HG02798 (cell line): ENCODE measurements at regions not wholly inside any gene's neighbourhood (a gene's known extent, or its start where the extent isn't known, plus 50 kb on each side); places are given as distances from the start of the nearest gene placed in this dataset.

Source experiments
- ATAC-seq: cut with Tn5 transposase; IDR thresholded peaks from one replicate; pipeline ENCODE4 v1.9.1; 2021; ENCODE audit warnings: mild to moderate bottlenecking; ENCODE audit not compliant: unreplicated experiment, poor library complexity

- ATAC-seq = no peak
Observed at GRCh38 chr20:40497899-40498691, 190.9 kb downstream of the MAFB start.

GRCh38 chr20:40495956-40496355, 193.1 kb downstream of the MAFB start:
- no peak for ATAC-seq

GRCh38 chr20:40494248-40494647, 194.8 kb downstream of the MAFB start:
- no peak for ATAC-seq

DNA sequence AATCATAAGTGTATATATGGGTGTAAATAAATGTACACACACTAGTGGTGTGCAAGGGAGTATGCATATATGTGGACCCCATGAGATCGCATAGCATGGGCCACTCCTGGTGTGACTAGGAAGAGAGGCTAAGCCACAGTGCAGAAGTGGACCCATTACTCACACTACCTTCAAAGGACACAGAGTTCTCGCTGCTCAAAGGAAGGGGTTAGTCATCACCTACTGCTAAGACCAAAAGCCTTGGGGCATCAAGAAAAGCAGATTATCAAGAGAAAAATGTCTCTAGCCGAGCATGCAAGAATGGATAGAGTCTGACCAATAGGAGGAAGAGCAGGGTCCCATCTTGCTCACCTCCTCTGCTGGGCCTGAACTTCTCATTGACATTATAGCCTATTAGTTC, 195.5 kb downstream of the MAFB start:
- ATAC-seq = no peak

- no peak for ATAC-seq
Observed at GRCh38 chr20:40493071-40493470, 196.0 kb downstream of the MAFB start.

DNA sequence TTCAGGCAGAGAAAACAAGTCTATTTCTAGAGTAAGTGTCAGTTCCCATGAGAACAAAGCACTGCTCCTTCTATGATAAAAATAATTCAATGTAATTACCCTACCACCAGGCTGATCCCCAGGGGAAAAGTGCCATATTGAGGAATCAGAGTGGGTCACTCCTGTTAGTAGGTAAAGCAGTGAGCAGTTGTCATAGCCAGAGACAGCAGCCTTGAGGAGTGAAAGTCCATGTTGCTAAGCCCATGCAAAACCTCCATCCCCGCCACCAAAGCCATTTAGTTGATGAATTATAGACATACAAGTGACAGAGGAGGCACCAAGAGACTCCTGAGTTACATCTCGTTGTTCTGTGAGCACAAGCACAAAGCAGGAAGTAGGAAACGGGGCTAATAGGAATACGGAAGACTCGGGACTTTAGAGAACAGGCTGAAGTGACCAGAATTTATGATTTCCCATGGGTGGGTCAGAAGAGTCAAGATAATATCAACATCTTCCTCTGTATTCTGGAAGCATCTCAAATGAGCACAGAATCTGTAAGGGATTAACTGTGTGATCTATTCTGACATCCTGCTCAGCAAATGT, 197.9 kb downstream of the MAFB start:
- ATAC-seq = no peak

DNA sequence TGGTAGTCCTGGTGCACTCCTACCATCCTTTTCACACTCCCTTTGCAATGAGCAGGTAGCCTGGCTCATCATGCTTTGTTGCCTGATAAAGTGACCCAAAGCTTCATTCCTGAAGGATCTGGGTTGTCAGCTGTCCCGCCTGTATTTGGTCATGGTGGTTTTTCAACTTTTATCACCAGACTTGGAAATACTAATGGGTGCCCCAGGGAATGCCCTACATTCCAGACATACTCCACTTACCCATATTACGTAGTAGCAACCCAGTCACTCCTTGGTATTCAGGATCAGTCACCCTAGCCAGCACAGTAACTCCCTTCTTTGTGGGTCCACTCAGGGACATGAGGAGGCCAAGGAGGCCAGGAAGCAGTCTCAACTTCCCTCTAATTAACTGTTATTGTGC, 199.2 kb downstream of the MAFB start:
- no peak for ATAC-seq

DNA sequence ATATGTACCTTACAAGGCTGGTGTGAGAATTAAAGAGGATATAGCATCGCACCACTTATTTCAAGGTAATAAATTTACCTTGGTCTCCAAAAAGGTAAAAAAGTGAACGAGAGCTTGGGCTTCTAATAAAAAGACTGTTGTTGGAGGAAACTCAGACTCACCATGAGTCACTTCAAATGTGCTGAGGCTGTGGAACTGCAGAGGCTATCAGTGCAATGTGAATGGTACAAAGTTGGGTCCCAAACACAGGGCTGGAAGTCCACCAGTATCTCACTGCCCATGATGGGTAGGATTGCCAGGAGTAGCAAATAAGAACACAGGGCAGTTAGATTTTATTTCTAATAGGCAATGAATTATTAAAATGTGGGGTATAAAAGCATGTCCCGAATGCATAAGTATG, 200.6 kb downstream of the MAFB start:
- no peak for ATAC-seq

DNA sequence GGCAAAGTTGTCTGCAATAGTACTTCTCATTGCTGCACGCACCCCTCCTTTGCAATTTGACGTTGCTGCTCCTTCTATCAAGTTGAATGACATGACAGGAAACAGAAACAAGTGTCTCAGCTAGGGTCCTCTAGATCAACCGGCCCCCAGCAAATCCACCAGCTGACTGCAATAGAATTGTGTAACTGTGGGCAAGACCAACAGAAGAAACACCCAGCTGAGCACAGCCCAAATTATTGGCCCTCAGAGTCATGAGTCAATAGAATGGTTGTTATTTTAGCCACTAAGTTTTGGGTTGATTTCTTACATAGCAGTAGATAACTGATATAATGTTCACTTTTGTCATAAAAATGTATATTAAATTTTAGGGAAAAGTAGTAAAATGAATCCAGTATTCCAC, 202.7 kb downstream of the MAFB start:
- no peak for ATAC-seq

DNA sequence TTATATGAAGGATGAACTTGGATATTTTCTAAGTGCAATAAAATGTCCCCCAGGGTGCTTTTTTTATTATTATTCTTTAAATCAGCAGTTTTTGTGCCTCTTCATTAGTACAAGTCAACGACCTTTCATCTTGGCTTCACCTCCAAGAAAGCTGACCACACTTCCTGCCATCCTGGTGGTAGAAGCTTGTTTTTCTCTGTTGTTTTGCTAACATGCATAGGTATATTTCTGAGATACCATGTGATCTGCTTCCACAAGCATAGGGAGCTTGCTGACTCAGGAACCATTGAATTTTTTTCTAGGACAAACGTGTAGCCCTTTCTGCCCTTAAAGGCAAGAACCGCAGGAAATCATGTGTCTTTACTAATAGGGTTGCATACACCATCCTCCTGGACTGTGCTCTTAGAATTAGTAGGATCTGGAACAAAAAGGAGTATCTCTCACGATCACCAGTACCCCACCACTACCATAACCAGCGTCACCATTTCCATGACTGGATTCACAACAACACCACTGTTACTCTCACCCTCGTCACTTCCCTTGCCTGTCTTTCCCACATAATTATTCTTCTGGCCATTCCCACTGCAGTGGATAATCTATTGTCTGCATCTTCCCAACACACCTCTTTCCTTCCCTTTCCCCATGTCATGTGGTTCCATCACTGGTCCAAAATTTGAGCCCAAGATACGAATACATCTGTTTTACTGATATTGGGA, 207.1 kb downstream of the MAFB start:
- ATAC-seq = no peak

GRCh38 chr20:40481337-40481736, 207.7 kb downstream of the MAFB start:
- no peak for ATAC-seq

DNA sequence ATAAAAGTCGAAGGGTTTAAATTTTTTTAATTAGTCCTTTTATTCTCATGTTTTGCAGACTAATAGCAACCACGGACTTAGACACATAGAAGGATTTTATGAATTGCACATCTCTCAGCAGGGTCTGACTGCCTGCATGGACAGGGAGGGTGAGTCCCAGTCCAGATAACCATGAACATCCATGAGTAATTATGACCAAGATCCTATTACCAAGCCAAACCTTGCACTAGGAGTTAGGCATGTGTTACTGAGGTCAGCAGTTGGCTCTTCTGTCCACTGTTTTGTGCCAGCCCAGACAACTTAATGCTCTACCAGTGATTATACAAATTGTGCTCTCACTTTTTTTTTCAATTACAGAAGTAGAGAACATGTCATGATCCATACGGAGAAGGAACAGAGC, 211.2 kb downstream of the MAFB start:
- ATAC-seq = no peak

DNA sequence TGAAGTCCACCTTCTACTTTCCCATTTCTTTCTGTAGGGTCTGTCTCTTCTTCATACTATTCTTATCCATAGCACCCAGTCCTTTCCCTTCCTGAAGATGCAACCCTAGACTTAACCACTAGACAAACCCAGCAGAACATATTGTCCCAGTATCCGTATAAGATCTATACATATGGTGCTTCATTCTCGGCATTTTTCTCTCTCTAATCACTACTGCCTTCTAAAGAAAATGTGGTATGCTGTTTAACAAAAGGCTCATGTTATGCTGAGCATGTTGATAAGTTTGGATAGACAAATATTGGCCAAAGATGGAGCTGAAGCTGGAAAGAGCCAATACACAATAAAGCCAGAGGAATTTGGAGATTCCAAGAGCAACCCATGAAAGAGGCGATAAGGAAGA, 212.6 kb downstream of the MAFB start:
- no peak for ATAC-seq

GRCh38 chr20:40472905-40473304, 216.1 kb downstream of the MAFB start:
- no peak for ATAC-seq

- ATAC-seq = no peak
Observed at GRCh38 chr20:40471261-40471629, 217.8 kb downstream of the MAFB start.

- no peak for ATAC-seq
Observed at GRCh38 chr20:40470445-40471260, 218.4 kb downstream of the MAFB start.

GRCh38 chr20:40468759-40469158, 220.3 kb downstream of the MAFB start:
- no peak for ATAC-seq

GRCh38 chr20:40467703-40468411, 221.2 kb downstream of the MAFB start:
- no peak for ATAC-seq

GRCh38 chr20:40467067-40467466, 222.0 kb downstream of the MAFB start:
- ATAC-seq = no peak

GRCh38 chr20:40464731-40465208, 224.3 kb downstream of the MAFB start:
- ATAC-seq = no peak
